ENCODE measurements at regions not wholly inside any gene's neighbourhood (a gene's known extent, or its start where the extent isn't known, plus 50 kb on each side); places are given as distances from the start of the nearest gene placed in this dataset.

DNA sequence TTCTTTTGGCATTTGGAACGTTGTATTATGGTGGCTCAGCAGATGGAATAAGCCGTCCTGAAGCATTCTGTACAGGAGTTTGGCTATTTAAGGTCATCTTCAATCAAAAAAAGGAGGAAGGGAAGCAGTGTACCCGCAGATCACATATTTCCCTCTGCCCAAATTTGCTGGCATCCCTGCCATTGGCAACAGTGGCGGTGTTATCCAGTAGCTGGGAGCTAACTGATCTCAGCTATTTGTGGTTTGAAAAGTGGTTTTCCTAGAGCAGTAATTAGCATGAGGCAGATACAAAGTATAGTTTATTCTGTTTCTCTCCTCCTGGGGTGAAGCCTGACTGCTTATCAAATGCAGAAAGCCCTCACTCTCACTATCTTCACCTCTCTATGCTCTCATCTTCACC is 576.8 kb downstream of the QKI start:
- intact Hi-C loops (cut with micrococcal nuclease): no loop called here
- TF ChIP-seq, protein P1, sequence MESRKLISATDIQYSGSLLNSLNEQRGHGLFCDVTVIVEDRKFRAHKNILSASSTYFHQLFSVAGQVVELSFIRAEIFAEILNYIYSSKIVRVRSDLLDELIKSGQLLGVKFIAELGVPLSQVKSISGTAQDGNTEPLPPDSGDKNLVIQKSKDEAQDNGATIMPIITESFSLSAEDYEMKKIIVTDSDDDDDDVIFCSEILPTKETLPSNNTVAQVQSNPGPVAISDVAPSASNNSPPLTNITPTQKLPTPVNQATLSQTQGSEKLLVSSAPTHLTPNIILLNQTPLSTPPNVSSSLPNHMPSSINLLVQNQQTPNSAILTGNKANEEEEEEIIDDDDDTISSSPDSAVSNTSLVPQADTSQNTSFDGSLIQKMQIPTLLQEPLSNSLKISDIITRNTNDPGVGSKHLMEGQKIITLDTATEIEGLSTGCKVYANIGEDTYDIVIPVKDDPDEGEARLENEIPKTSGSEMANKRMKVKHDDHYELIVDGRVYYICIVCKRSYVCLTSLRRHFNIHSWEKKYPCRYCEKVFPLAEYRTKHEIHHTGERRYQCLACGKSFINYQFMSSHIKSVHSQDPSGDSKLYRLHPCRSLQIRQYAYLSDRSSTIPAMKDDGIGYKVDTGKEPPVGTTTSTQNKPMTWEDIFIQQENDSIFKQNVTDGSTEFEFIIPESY (IDR thresholded peaks at IDR 0.05; ENCODE audit: extremely low read depth, insufficient replicate concordance, low read length): no peak
- TF ChIP-seq YY1 (IDR thresholded peaks at IDR 0.05; ENCODE audit: extremely low read depth, insufficient replicate concordance, low read depth, low read length) (no peak), FOSL1 (IDR thresholded peaks at IDR 0.05; ENCODE audit: low read depth) (no peak), TCF7L2 (IDR thresholded peaks at IDR 0.05; ENCODE audit: borderline replicate concordance, extremely low read depth, insufficient read depth, insufficient read length) (no peak), ZFX (IDR thresholded peaks at IDR 0.05) (no peak)
- TF ChIP-seq, protein P2, sequence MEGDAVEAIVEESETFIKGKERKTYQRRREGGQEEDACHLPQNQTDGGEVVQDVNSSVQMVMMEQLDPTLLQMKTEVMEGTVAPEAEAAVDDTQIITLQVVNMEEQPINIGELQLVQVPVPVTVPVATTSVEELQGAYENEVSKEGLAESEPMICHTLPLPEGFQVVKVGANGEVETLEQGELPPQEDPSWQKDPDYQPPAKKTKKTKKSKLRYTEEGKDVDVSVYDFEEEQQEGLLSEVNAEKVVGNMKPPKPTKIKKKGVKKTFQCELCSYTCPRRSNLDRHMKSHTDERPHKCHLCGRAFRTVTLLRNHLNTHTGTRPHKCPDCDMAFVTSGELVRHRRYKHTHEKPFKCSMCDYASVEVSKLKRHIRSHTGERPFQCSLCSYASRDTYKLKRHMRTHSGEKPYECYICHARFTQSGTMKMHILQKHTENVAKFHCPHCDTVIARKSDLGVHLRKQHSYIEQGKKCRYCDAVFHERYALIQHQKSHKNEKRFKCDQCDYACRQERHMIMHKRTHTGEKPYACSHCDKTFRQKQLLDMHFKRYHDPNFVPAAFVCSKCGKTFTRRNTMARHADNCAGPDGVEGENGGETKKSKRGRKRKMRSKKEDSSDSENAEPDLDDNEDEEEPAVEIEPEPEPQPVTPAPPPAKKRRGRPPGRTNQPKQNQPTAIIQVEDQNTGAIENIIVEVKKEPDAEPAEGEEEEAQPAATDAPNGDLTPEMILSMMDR (IDR thresholded peaks at IDR 0.05 in 2 of 3, conservative IDR thresholded peaks at IDR 0.05 in 1 of 3; ENCODE audit: borderline replicate concordance in 1 of 3, insufficient read depth in 1 of 3, low read depth in 2 of 3, low read length in 2 of 3): no peak
- no peak overlapping the region for H3K4me2 ChIP-seq (ENCODE audit: low read length)
- no peaks in the 10 kb centered on the region for H3K36me3 ChIP-seq (ENCODE audit: control insufficient read depth in 1 of 2, insufficient read depth in 2 of 2, low read length in 2 of 2)
- no peaks in the 10 kb centered on the region; a peak in 1 of 4 replicates for H3K9me3 ChIP-seq (ENCODE audit: control insufficient read depth in 1 of 2, insufficient read depth in 1 of 2, low read depth in 1 of 2, low read length in 2 of 2)
- H3K4me1 ChIP-seq (ENCODE audit: control insufficient read depth in 1 of 2, insufficient read depth in 2 of 2, low read length in 2 of 2): no peaks in the 10 kb centered on the region
- H3K9me2 ChIP-seq (ENCODE audit: insufficient read depth): no peaks in the 10 kb centered on the region
- no peak overlapping the region for H3K9ac ChIP-seq (ENCODE audit: low read length)
- no peak overlapping the region for H3K4me3 ChIP-seq (replicated peaks in 1 of 2; ENCODE audit: low read depth in 1 of 2, low read length in 2 of 2)
- no peaks in the 10 kb centered on the region for H3K79me2 ChIP-seq (ENCODE audit: insufficient read depth, low read length)
- POLR2A ChIA-PET: no interaction called here
- CTCF ChIA-PET: no interaction called here
- no peaks in the 10 kb centered on the region for H4K20me1 ChIP-seq (ENCODE audit: insufficient read depth)
- no peaks in the 10 kb centered on the region for H3K27me3 ChIP-seq (ENCODE audit: insufficient read depth, low read length)
- BruUV-seq (replicated peaks): no TSS peak
- H3K27ac ChIP-seq (ENCODE audit: low read depth, low read length): no peak overlapping the region
- H2AFZ ChIP-seq (ENCODE audit: low read depth, low read length, poor library complexity, severe bottlenecking): no peak overlapping the region
- ATAC-seq: no peak
- RAD21 ChIA-PET (ENCODE audit: low non-redundant PET in 1 of 2, low total read pairs in 2 of 2, uncharacterized antibody in 2 of 2, unreplicated experiment in 2 of 2): no interaction called here
- no peak for DNase-seq (ENCODE audit: low read depth, low spot score)
